ENCODE measurements at regions not wholly inside any gene's neighbourhood (a gene's known extent, or its start where the extent isn't known, plus 50 kb on each side); places are given as distances from the start of the nearest gene placed in this dataset.

- intact Hi-C loops (cut with micrococcal nuclease): no loop called here
- Mint-ChIP-seq H3K9me3 (peaks cover 2% of the 10 kb centered on the region), H3K27me3 (no peaks in the 10 kb centered on the region), H3K4me3 (no peak overlapping the region), H3K36me3 (ENCODE audit: low read depth) (no peaks in the 10 kb centered on the region), H3K4me1 (no peaks in the 10 kb centered on the region), H3K27ac (no peak overlapping the region)
- ChIA-PET CTCF (no interaction called here), POLR2A (no interaction called here)
- TF ChIP-seq, protein P1, sequence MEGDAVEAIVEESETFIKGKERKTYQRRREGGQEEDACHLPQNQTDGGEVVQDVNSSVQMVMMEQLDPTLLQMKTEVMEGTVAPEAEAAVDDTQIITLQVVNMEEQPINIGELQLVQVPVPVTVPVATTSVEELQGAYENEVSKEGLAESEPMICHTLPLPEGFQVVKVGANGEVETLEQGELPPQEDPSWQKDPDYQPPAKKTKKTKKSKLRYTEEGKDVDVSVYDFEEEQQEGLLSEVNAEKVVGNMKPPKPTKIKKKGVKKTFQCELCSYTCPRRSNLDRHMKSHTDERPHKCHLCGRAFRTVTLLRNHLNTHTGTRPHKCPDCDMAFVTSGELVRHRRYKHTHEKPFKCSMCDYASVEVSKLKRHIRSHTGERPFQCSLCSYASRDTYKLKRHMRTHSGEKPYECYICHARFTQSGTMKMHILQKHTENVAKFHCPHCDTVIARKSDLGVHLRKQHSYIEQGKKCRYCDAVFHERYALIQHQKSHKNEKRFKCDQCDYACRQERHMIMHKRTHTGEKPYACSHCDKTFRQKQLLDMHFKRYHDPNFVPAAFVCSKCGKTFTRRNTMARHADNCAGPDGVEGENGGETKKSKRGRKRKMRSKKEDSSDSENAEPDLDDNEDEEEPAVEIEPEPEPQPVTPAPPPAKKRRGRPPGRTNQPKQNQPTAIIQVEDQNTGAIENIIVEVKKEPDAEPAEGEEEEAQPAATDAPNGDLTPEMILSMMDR (IDR thresholded peaks at IDR 0.05): no peak
- DNase-seq (no peak), ATAC-seq (ENCODE audit: low read depth) (no peak)
Measured at GRCh38 chr9:119432428-119432827, 63.2 kb upstream of the BRINP1 start.

- CTCF ChIA-PET: no interaction called here
Measured at GRCh38 chr9:119429302-119429701, 60.1 kb upstream of the BRINP1 start.

DNA sequence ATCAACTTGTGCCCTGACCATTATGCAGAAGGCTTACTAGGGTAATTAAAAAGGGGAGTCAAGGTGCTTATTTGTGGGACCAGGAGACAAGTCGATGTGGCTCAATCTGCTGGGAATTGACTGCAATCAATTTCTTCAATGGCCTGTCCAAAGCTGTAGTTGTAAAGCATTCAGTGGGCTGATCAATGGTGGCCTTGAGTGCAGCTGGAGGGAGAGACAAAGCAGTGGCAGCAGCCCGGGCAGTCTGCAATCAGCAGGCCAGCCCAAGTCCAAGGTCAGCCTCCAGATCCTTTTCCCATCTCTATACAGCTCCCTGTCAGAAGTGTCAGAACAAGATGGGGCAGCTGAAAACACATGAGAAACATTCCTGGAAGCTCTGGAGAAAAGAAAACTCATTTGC lies 51.0 kb upstream of the BRINP1 start:
- DNase-seq (no peak), ATAC-seq (ENCODE audit: low read depth) (no peak)
- TF ChIP-seq, protein P1 (IDR thresholded peaks at IDR 0.05): no peak
- POLR2A ChIA-PET: no interaction called here
- CTCF ChIA-PET: no interaction called here
- no peaks in the 10 kb centered on the region for H3K27me3 Mint-ChIP-seq
- no peak overlapping the region for H3K4me3 Mint-ChIP-seq
- no peaks in the 10 kb centered on the region for H3K9me3 Mint-ChIP-seq
- no peaks in the 10 kb centered on the region for H3K36me3 Mint-ChIP-seq (ENCODE audit: low read depth)
- intact Hi-C loops (cut with micrococcal nuclease): no loop called here
- no peaks in the 10 kb centered on the region for H3K4me1 Mint-ChIP-seq
- H3K27ac Mint-ChIP-seq: no peak overlapping the region

More at GRCh38 chr9:119429302-119429701, 60.1 kb upstream of the BRINP1 start:
- no peak for ATAC-seq (ENCODE audit: low read depth)
- no peak for DNase-seq
- Mint-ChIP-seq H3K9me3 (peaks cover 4% of the 10 kb centered on the region), H3K36me3 (ENCODE audit: low read depth) (no peaks in the 10 kb centered on the region), H3K27ac (no peak overlapping the region), H3K27me3 (no peaks in the 10 kb centered on the region), H3K4me1 (no peaks in the 10 kb centered on the region), H3K4me3 (no peak overlapping the region)
- TF ChIP-seq, protein P1 (IDR thresholded peaks at IDR 0.05): no peak
- intact Hi-C loops (cut with micrococcal nuclease): no loop called here
- POLR2A ChIA-PET: no interaction called here

Measured in activated B cell treated with CpG ODN at 0.5 μM for 24 hours (primary cell).